Ovary (tissue), 7 donors: ENCODE measurements at regions not wholly inside any gene's neighbourhood (a gene's known extent, or its start where the extent isn't known, plus 50 kb on each side); places are given as distances from the start of the nearest gene placed in this dataset.

Source experiments
- DNase-seq, 5 donors: peaks; one replicate each; pipeline ENCODE4 v3.0.0-alpha.2; 2019 to 2020
- H3K27ac ChIP-seq, 2 donors: fragments of 200-600 bp; one replicate each; pipeline versions ENCODE4 v1.5.1 to v1.8.0; 2019 to 2022
- H3K27me3 ChIP-seq: fragments of 200-600 bp; one replicate; pipeline ENCODE4 v1.8.0; 2022
- H3K36me3 ChIP-seq: fragments of 200-600 bp; sonication (generic); one replicate; pipeline ENCODE4 v1.5.1; 2019
- H3K4me1 ChIP-seq: one replicate; pipeline ENCODE4 v1.8.1; 2013; ENCODE audit warnings: mild to moderate bottlenecking, moderate library complexity; ENCODE audit not compliant: insufficient read depth
- H3K4me3 ChIP-seq: fragments of 200-600 bp; sonication (generic); one replicate; pipeline ENCODE4 v1.5.1; 2017
- H3K9me3 ChIP-seq, 2 donors: fragments of 200-600 bp in 1 of 2; sonication (generic) in 1 of 2; one replicate each; pipeline versions ENCODE4 v1.5.1 to v1.8.1; 2013 to 2019; ENCODE audit warnings: mild to moderate bottlenecking in 1 of 2, moderate library complexity in 1 of 2
- EP300 ChIP-seq: sonication (generic); formaldehyde crosslinking; IDR thresholded peaks from one replicate; pipeline ENCODE4 v1.6.1; 2017; ENCODE audit warnings: antibody characterized with exemption
- POLR2A ChIP-seq: fragments of 450-650 bp; IDR thresholded peaks from one replicate; pipeline ENCODE4 v1.6.1; 2017; ENCODE audit warnings: antibody characterized with exemption, mild to moderate bottlenecking, moderate library complexity
- WGBS, 3 donors: extraction: QIAGEN DNeasy Blood & Tissue Kit in 1 of 3; methylation state at CpG; one replicate each; pipeline versions ENCODE4 v1.1.5 to v1.1.7; 2013 to 2017; 5-methylcytosine and 5-hydroxymethylcytosine counted together
- intact Hi-C, 4 donors: fragments of 100-400 bp; cut with DNase I; formaldehyde crosslinking; loops; one replicate each; pipeline versions ENCODE4 v1.11.0 to v1.15.1; 2022 to 2023
- TF ChIP-seq, protein P1 (sequence below), 3 donors: fragments of 450-650 bp in 2 of 3; fragments of 200-600 bp in 1 of 3; IDR thresholded peaks; one replicate each; pipeline versions ENCODE4 v1.5.1 to v1.8.0; 2016 to 2022; ENCODE audit warnings: antibody characterized with exemption in 3 of 3, mild to moderate bottlenecking in 1 of 3
- donor health status: DM: no; HTN: no; CAD: no; lungs with moderate emphysema.
- donor health status: DM: no; HTN: no; CAD: no.
- donor health status: Bipolar disorder and iron deficiency.
- donor health status: DM: no; HTN: no; CAD: no.
- donor health status: DM: yes; HTN: yes; CAD: no.

DNA sequence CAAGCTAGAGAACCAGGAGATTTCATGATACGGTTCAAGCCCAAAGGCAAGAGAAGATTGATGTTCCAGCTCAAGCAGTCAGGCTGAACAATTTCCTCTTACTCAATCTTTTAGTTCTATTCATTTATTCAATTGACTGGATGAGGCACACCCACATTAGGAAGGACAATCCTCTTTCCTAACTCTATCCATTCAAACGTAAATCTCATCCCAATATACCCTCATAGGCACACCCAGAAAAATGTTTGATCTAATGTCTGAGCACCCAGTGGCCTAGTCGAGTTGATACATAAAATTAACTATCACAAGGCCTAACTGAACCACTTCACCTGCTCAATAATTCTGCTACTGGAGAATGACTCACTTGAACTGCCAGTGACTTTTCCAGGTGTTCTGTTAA, 180.7 kb downstream of the RAD51AP2 start:
- Histone ChIP-seq H3K4me3 (no peak overlapping the region), H3K27me3 (no peaks in the 10 kb centered on the region), H3K9me3 (no peaks in the 10 kb centered on the region), H3K27ac (no peak overlapping the region), H3K36me3 (no peaks in the 10 kb centered on the region), H3K4me1 (no peaks in the 10 kb centered on the region)
- no peak for DNase-seq
- no peak for TF ChIP-seq POLR2A
- TF ChIP-seq EP300 = no peak
- TF ChIP-seq, protein P1, sequence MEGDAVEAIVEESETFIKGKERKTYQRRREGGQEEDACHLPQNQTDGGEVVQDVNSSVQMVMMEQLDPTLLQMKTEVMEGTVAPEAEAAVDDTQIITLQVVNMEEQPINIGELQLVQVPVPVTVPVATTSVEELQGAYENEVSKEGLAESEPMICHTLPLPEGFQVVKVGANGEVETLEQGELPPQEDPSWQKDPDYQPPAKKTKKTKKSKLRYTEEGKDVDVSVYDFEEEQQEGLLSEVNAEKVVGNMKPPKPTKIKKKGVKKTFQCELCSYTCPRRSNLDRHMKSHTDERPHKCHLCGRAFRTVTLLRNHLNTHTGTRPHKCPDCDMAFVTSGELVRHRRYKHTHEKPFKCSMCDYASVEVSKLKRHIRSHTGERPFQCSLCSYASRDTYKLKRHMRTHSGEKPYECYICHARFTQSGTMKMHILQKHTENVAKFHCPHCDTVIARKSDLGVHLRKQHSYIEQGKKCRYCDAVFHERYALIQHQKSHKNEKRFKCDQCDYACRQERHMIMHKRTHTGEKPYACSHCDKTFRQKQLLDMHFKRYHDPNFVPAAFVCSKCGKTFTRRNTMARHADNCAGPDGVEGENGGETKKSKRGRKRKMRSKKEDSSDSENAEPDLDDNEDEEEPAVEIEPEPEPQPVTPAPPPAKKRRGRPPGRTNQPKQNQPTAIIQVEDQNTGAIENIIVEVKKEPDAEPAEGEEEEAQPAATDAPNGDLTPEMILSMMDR (IDR thresholded peaks at IDR 0.05) = no peak
- intact Hi-C loops = no loop called here
- 79 to 89% (median 79%) methylated on average over 3 of the region's 3 CpGs for WGBS, 3 donors

DNA sequence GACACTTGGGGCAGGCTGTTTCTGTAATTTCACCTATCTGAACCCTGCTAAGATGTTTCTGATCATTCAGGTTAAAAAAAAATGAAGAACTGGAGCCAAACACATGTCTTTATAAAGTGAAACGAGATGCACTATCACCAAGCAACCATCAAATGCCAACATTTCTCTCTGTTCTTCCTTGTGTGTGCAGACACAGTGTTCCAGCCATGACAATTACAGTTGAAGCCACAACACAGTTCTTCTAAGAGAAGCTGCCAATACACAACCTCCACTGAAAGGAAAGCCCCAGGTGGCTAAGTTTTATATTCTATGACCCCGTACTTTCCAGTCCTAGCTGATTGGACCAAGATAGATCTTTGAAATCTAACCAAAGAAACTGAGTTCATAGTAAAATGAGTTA, 181.8 kb downstream of the RAD51AP2 start:
- no peak overlapping the region for H3K27ac ChIP-seq
- no peaks in the 10 kb centered on the region for H3K9me3 ChIP-seq
- no peak overlapping the region for H3K4me3 ChIP-seq
- H3K36me3 ChIP-seq = no peaks in the 10 kb centered on the region
- no peaks in the 10 kb centered on the region for H3K4me1 ChIP-seq
- DNase-seq = no peak
- no peaks in the 10 kb centered on the region for H3K27me3 ChIP-seq
- intact Hi-C loops = no loop called here
- no peak for TF ChIP-seq EP300
- TF ChIP-seq, protein P1 (IDR thresholded peaks at IDR 0.05) = no peak
- no peak for TF ChIP-seq POLR2A
- 38 to 59% (median 49%) methylated on average over 2 of the region's 2 CpGs for WGBS, 3 donors

DNA sequence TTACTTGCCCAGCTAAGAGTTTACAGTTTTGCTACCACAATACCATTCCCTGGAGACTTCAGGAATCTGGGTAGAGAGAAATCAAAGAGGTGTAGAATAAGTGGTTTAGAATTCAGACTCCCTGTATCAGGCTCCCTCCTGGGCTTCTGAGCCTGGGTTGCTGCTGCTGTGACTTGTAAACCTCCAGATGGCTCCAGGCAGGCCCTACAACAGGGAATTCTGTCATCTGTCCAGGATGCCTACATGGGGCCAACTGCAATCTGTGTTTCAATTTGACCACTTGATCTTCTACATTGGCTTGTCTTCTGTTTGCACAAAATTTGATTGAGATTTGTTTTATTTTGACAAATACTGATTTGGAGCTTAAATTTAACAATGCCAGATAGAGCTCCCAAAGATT, 183.9 kb downstream of the RAD51AP2 start:
- no peak for DNase-seq
- Histone ChIP-seq H3K27ac (no peak overlapping the region), H3K4me3 (no peak overlapping the region), H3K36me3 (no peaks in the 10 kb centered on the region), H3K4me1 (no peaks in the 10 kb centered on the region), H3K9me3 (no peaks in the 10 kb centered on the region), H3K27me3 (no peaks in the 10 kb centered on the region)
- TF ChIP-seq POLR2A (no peak), EP300 (no peak)
- TF ChIP-seq, protein P1 (IDR thresholded peaks at IDR 0.05) = no peak
- intact Hi-C loops = no loop called here

DNA sequence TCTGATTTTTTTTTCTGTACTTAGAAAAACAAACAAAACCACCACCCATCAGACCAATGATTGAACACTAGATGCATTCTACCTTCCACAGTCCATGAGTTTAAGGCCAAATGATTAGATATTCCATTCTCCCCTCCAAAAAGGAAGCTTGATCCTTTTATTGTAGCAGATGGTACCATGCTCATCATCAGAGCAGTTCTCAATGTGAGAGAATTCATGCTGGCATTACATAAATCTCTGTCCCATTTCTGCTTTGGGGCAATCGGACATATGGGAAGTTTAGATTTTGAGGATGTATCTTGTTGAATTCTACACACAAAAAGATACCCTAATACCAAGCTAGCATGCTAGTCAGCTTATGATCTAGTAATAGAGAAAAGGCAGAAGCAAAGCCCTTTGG, 186.6 kb downstream of the RAD51AP2 start:
- H3K27me3 ChIP-seq = no peaks in the 10 kb centered on the region
- no peaks in the 10 kb centered on the region for H3K9me3 ChIP-seq
- no peak overlapping the region for H3K4me3 ChIP-seq
- 92 to 100% (median 96%) methylated on average over 1 of the region's 1 CpG for WGBS, 3 donors
- no peak for DNase-seq
- no peak overlapping the region for H3K27ac ChIP-seq
- intact Hi-C loops = no loop called here
- TF ChIP-seq POLR2A = no peak
- no peak for TF ChIP-seq EP300
- TF ChIP-seq, protein P1 (IDR thresholded peaks at IDR 0.05) = no peak
- no peaks in the 10 kb centered on the region for H3K4me1 ChIP-seq
- no peaks in the 10 kb centered on the region for H3K36me3 ChIP-seq

DNA sequence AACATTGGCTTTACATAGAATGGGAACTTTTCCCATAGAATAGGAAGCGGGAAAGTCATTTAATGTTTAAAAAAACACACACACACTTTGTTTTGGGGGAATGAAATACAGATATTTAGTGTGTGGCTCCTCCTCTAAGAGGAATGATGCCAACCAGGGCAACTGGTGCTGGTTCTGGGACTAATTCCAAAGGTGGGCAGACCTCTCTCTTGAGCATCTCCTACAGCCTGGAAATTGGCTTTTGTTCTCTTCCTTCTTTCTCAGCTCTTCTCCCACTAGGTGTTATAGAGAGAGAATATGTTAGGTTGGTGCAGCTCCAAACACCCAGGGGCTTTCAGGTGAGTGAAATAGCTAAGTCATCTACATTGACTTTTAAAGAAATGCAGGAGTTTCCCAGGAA, 190.1 kb downstream of the RAD51AP2 start:
- H3K36me3 ChIP-seq = no peaks in the 10 kb centered on the region
- intact Hi-C loops = no loop called here
- 89 to 92% (median 91%) methylated on average over 1 of the region's 1 CpG for WGBS, 3 donors
- H3K9me3 ChIP-seq = no peaks in the 10 kb centered on the region
- H3K4me3 ChIP-seq = no peak overlapping the region
- H3K27me3 ChIP-seq = no peaks in the 10 kb centered on the region
- TF ChIP-seq POLR2A = no peak
- TF ChIP-seq, protein P1 (IDR thresholded peaks at IDR 0.05) = no peak
- no peak for TF ChIP-seq EP300
- DNase-seq = no peak
- H3K27ac ChIP-seq = no peak overlapping the region
- no peaks in the 10 kb centered on the region for H3K4me1 ChIP-seq
